Heart right ventricle (tissue), 16 donors: ENCODE measurements at regions not wholly inside any gene's neighbourhood (a gene's known extent, or its start where the extent isn't known, plus 50 kb on each side); places are given as distances from the start of the nearest gene placed in this dataset.

Source experiments
- ATAC-seq, 8 donors: fragments of 200-7000 bp; cut with Tn5 transposase; one replicate each; pipeline ENCODE4 v1.9.1; 2020; ENCODE audit warnings: mild to moderate bottlenecking in 8 of 8, moderate library complexity in 8 of 8, moderate number of reproducible peaks in 1 of 8
- DNase-seq, 2 donors: peaks; one replicate each; pipeline ENCODE4 v3.0.0-alpha.2; 2020
- H3K27ac ChIP-seq, 10 donors: fragments of 200-600 bp; sonication (generic) in 2 of 10; one replicate each; pipeline versions ENCODE4 v1.5.0 to v1.8.0; 2020 to 2022; ENCODE audit warnings: mild to moderate bottlenecking in 3 of 10
- H3K27me3 ChIP-seq, 7 donors: fragments of 200-600 bp; one replicate each; pipeline ENCODE4 v1.8.0; 2021 to 2022; ENCODE audit warnings: mild to moderate bottlenecking in 2 of 7
- H3K36me3 ChIP-seq, 9 donors: fragments of 200-600 bp; sonication (generic) in 1 of 9; one replicate each; pipeline versions ENCODE4 v1.5.0 to v1.8.0; 2020 to 2022; ENCODE audit warnings: mild to moderate bottlenecking in 2 of 9
- H3K4me1 ChIP-seq, 9 donors: fragments of 200-600 bp; sonication (generic) in 1 of 9; one replicate each; pipeline versions ENCODE4 v1.5.0 to v1.8.0; 2020 to 2022; ENCODE audit warnings: mild to moderate bottlenecking in 4 of 9
- H3K4me3 ChIP-seq, 10 donors: fragments of 200-600 bp; sonication (generic) in 2 of 10; one replicate each; pipeline versions ENCODE4 v1.5.0 to v1.8.0; 2020 to 2022; ENCODE audit warnings: mild to moderate bottlenecking in 7 of 10, moderate library complexity in 2 of 10
- H3K9me3 ChIP-seq, 11 donors: fragments of 200-600 bp in 10 of 11; sonication (generic) in 2 of 11; one replicate each; pipeline versions ENCODE4 v1.5.0 to v1.8.0; 2013 to 2022; ENCODE audit warnings: mild to moderate bottlenecking in 2 of 11, control low read depth in 1 of 11, moderate library complexity in 1 of 11
- WGBS, 2 donors: extraction: QIAGEN DNeasy Blood & Tissue Kit; methylation state at CpG; one replicate each; pipeline ENCODE4 v1.1.7; 2013; ENCODE audit warnings: inconsistent platforms in 1 of 2; 5-methylcytosine and 5-hydroxymethylcytosine counted together
- intact Hi-C, 10 donors: fragments of 100-400 bp; cut with DNase I; formaldehyde crosslinking; loops; one replicate each; pipeline versions ENCODE4 v1.11.1 to v1.14.2; 2022
- TF ChIP-seq, protein P1 (sequence below), 9 donors: fragments of 200-600 bp; sonication (generic) in 2 of 9; IDR thresholded peaks; one replicate each; pipeline versions ENCODE4 v1.5.0 to v1.8.0; 2021 to 2022; ENCODE audit warnings: antibody characterized with exemption in 9 of 9, mild to moderate bottlenecking in 5 of 9, moderate library complexity in 1 of 9
- donor health status: Arrhythmogenic right ventricular cardiomyopathy.
- donor health status: ischemic (EF 13 %, LVEDD 7.1; RV severe dilation, severe dysfunction).
- donor health status: healthy with polysubstance abuse.
- donor health status: DM: no; HTN: yes; CAD: no.
- donor health status: DM: no; HTN: no; CAD: no.
- donor health status: ischemic (EF 25% LVEDD 6.9; RV normal size, moderate dysfunction).
- donor health status: ischemic (EF 25% LVEDD 5.7; RV mildly dilated, moderate dysfunction).
- donor health status: healthy.
- donor health status: DM: yes; HTN: yes; CAD: no.
- donor health status: Ischemic cardiomyopathy.
- donor health status: ischemic (EF 35%, LVEDD 5.7; RV mildly dilated, moderate dysfunction).
- donor health status: nonischemic (EF 11% LVEDD 7.7; RV severe dilation, severe dysfunction).
- donor health status: DM: yes; HTN: yes; CAD: no.
- donor health status: PGD.
- donor health status: ischemic (EF 29% LVEDD 5.4; RV normal size, mild dysfunction).
- donor health status: nonischemic (EF 23%, LVEDD 6.1; RV moderate dilation, normal function).

- Histone ChIP-seq H3K27me3 (no peaks in the 10 kb centered on the region), H3K4me3 (no peak overlapping the region), H3K4me1 (peaks cover 0 to 9% (median 0%) of the 10 kb centered on the region in 9 donors), H3K36me3 (no peaks in the 10 kb centered on the region), H3K27ac (no peak overlapping the region), H3K9me3 (peaks cover 0 to 17% (median 0%) of the 10 kb centered on the region in 11 donors)
- intact Hi-C loops = no loop called here
- TF ChIP-seq, protein P1, sequence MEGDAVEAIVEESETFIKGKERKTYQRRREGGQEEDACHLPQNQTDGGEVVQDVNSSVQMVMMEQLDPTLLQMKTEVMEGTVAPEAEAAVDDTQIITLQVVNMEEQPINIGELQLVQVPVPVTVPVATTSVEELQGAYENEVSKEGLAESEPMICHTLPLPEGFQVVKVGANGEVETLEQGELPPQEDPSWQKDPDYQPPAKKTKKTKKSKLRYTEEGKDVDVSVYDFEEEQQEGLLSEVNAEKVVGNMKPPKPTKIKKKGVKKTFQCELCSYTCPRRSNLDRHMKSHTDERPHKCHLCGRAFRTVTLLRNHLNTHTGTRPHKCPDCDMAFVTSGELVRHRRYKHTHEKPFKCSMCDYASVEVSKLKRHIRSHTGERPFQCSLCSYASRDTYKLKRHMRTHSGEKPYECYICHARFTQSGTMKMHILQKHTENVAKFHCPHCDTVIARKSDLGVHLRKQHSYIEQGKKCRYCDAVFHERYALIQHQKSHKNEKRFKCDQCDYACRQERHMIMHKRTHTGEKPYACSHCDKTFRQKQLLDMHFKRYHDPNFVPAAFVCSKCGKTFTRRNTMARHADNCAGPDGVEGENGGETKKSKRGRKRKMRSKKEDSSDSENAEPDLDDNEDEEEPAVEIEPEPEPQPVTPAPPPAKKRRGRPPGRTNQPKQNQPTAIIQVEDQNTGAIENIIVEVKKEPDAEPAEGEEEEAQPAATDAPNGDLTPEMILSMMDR (IDR thresholded peaks at IDR 0.05) = no peak
- 48 to 70% methylated on average over 1 of the region's 1 CpG for WGBS, 2 donors
- ATAC-seq (no peak), DNase-seq (no peak)
These were observed 310.5 kb upstream of the GIMD1 start for GRCh38 chr4:106679063-106679462.

DNA sequence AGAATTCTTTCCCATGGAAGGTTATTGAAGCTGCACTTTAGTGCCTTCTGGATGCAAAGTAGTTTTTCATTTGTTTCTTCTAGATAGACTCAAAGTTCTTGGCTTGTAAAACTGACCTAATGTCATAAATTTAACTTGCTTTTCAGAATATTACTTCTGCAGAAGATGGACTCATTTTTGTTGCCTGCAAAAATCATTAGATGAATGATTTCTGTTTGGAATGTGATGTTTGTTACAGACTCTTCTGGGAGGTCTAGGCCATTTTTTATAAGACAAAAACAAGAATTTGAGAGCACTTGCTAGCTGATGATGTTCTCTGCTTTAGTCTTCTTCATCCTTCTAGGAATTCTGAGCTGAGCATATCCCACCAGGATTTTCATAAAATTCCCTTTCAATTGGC, 308.6 kb upstream of the GIMD1 start:
- TF ChIP-seq, protein P1 (IDR thresholded peaks at IDR 0.05) = no peak
- Histone ChIP-seq H3K27ac (no peak overlapping the region), H3K36me3 (no peaks in the 10 kb centered on the region), H3K4me1 (peaks cover 0 to 9% (median 0%) of the 10 kb centered on the region in 9 donors), H3K27me3 (no peaks in the 10 kb centered on the region), H3K9me3 (peaks cover 0 to 27% (median 0%) of the 10 kb centered on the region in 11 donors), H3K4me3 (no peak overlapping the region)
- no peak for DNase-seq
- intact Hi-C loops = no loop called here
- ATAC-seq = no peak

DNA sequence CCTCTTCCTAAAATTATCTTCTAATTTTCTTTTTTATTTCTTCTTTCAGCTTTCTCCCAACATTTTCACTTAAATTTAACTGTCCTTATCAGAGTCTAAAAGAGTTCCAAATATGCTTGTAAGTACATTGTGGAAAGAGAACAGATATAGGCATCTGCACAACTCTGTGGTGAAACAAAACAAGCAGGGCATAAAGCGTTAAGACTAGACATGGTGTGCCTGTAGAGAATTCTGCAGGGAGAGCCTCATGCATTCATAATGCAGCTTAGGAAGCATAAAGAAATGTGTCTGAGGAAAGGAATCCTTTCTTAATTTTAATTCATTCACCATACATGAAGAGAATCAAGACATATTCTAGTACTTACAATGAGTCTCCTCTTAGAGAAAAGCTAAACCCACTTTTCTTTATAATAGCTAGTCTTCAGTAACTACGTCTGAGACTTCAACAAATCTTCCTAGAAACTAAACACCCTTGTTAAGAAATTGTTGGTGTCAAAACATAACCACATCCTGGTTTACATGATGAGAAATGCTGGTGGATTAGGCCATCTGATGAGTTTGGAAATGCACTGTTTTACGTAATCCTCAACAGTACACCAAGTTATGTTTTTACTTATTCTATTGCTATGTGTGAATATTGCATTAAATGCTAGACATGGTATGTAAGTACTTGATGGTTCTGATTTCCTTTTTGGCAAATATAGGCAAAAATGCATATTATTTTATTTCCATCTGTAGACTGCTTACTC, 307.8 kb upstream of the GIMD1 start:
- Histone ChIP-seq H3K27ac (peak overlapping the region in 1 of 10 donors; percentile 29), H3K4me1 (peaks cover 0 to 9% (median 0%) of the 10 kb centered on the region in 9 donors), H3K27me3 (no peaks in the 10 kb centered on the region), H3K9me3 (peaks cover 0 to 27% (median 0%) of the 10 kb centered on the region in 11 donors), H3K4me3 (no peak overlapping the region), H3K36me3 (no peaks in the 10 kb centered on the region)
- no peak for ATAC-seq
- intact Hi-C loops = no loop called here
- 76% methylated on average over 3 of the region's 3 CpGs for WGBS, 2 donors
- TF ChIP-seq, protein P1 (IDR thresholded peaks at IDR 0.05) = no peak
- DNase-seq = no peak

GRCh38 chr4:106671716-106672115, 303.1 kb upstream of the GIMD1 start:
- peaks cover 0 to 27% (median 0%) of the 10 kb centered on the region in 11 donors for H3K9me3 ChIP-seq
- ATAC-seq = no peak
- peaks cover 0 to 9% (median 0%) of the 10 kb centered on the region in 9 donors for H3K4me1 ChIP-seq
- no peak for DNase-seq
- no peaks in the 10 kb centered on the region for H3K27me3 ChIP-seq
- H3K4me3 ChIP-seq = no peak overlapping the region
- no peaks in the 10 kb centered on the region for H3K36me3 ChIP-seq
- no peak overlapping the region for H3K27ac ChIP-seq
- TF ChIP-seq, protein P1 (IDR thresholded peaks at IDR 0.05) = no peak
- WGBS, 2 donors = 54 to 69% methylated on average over 1 of the region's 1 CpG
- intact Hi-C loops = no loop called here
